Right lobe of liver (tissue), 6 donors: ENCODE measurements at regions not wholly inside any gene's neighbourhood (a gene's known extent, or its start where the extent isn't known, plus 50 kb on each side); places are given as distances from the start of the nearest gene placed in this dataset.

Experiments
- ATAC-seq, 4 donors: fragments of 200-7000 bp; cut with Tn5 transposase; one replicate each; pipeline ENCODE4 v1.9.1; 2020; ENCODE audit warnings: mild to moderate bottlenecking in 4 of 4, moderate library complexity in 4 of 4
- DNase-seq, 3 donors: peaks; one replicate each; pipeline ENCODE4 v3.0.0-alpha.2; 2020
- H3K27ac ChIP-seq, 3 donors: fragments of 200-600 bp; one replicate each; pipeline ENCODE4 v1.8.0; 2022
- H3K27me3 ChIP-seq, 2 donors: fragments of 200-600 bp; one replicate each; pipeline ENCODE4 v1.8.0; 2022
- H3K36me3 ChIP-seq, 4 donors: fragments of 200-600 bp; sonication (generic) in 1 of 4; one replicate each; pipeline versions ENCODE4 v1.5.1 to v1.8.0; 2017 to 2022; ENCODE audit warnings: control low read depth in 1 of 4
- H3K4me1 ChIP-seq, 4 donors: fragments of 200-600 bp; sonication (generic) in 1 of 4; one replicate each; pipeline versions ENCODE4 v1.5.1 to v1.8.0; 2017 to 2022; ENCODE audit warnings: control low read depth in 1 of 4
- H3K4me3 ChIP-seq, 3 donors: fragments of 200-600 bp; one replicate each; pipeline ENCODE4 v1.8.0; 2022
- H3K9me3 ChIP-seq, 4 donors: fragments of 200-600 bp; sonication (generic) in 1 of 4; one replicate each; pipeline versions ENCODE4 v1.5.1 to v1.8.0; 2017 to 2022; ENCODE audit warnings: control low read depth in 1 of 4
- CTCF ChIP-seq, 4 donors: fragments of 200-600 bp in 3 of 4; fragments of 450-650 bp in 1 of 4; IDR thresholded peaks; one replicate each; pipeline versions ENCODE4 v1.5.1 to v1.8.0; 2016 to 2022; ENCODE audit warnings: antibody characterized with exemption in 4 of 4, mild to moderate bottlenecking in 2 of 4
- POLR2A ChIP-seq: fragments of 450-650 bp; IDR thresholded peaks from one replicate; pipeline ENCODE4 v1.6.1; 2017; ENCODE audit warnings: antibody characterized with exemption, mild to moderate bottlenecking
- WGBS: methylation state at CpG from one replicate; pipeline ENCODE4 v1.1.6; 2018; ENCODE audit warnings: low coverage, low lambda C conversion rate; ENCODE audit not compliant: insufficient coverage; ENCODE audit errors: missing lambda C conversion rate; 5-methylcytosine and 5-hydroxymethylcytosine counted together
- intact Hi-C, 2 donors: fragments of 100-400 bp; cut with DNase I; formaldehyde crosslinking; loops; one replicate each; pipeline versions ENCODE4 v1.11.2 to v1.14.1; 2022
- donor health status: DM: no; HTN: yes; CAD: no.
- donor health status: DM: no; HTN: no; CAD: no.
- donor health status: DM: no; HTN: no; CAD: no.
- donor health status: DM: no; HTN: yes; CAD: no.
- donor health status: DM: no; HTN: yes; CAD: no.

DNA sequence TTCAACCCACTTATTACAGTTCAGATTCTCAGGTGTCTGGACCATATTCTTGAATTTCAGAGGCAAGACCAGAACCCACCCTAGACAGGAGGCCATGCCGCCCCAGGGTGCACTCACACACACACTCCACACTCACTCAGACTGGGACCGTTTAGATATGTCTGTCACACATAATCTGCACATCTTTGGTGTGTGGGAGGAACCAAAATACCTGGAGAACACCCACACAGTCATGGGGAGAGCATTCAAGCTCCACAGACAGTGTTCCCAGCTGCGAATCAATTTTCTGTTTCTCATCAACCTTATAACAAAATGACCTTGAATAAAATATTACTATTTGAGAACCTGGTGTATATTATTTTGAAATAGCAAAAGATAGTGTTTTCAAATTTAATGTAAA is 2353.0 kb downstream of the PCDH9 start:
- no peak for DNase-seq
- no peak overlapping the region for H3K27ac ChIP-seq
- no peak for ATAC-seq
- intact Hi-C loops: no loop called here
- no peaks in the 10 kb centered on the region for H3K27me3 ChIP-seq
- H3K4me3 ChIP-seq: no peak overlapping the region
- no peaks in the 10 kb centered on the region for H3K9me3 ChIP-seq
- no peaks in the 10 kb centered on the region for H3K36me3 ChIP-seq
- no peaks in the 10 kb centered on the region for H3K4me1 ChIP-seq
- WGBS: 55% methylated on average over 3 of the region's 3 CpGs
- TF ChIP-seq CTCF (IDR thresholded peaks at IDR 0.05) (no peak), POLR2A (no peak)

- ATAC-seq: no peak
- Histone ChIP-seq H3K9me3 (no peaks in the 10 kb centered on the region), H3K4me3 (no peak overlapping the region), H3K27me3 (no peaks in the 10 kb centered on the region), H3K36me3 (no peaks in the 10 kb centered on the region), H3K4me1 (no peaks in the 10 kb centered on the region), H3K27ac (no peak overlapping the region)
- WGBS: 74% methylated on average over 2 of the region's 5 CpGs
- intact Hi-C loops: no loop called here
- TF ChIP-seq POLR2A: no peak
- no peak for TF ChIP-seq CTCF (IDR thresholded peaks at IDR 0.05)
- no peak for DNase-seq
Observed at GRCh38 chr13:64871742-64872141, 2358.4 kb downstream of the PCDH9 start.

GRCh38 chr13:64869539-64869938 is 2360.6 kb downstream of the PCDH9 start:
- intact Hi-C loops: no loop called here
- ATAC-seq: no peak
- no peak for DNase-seq
- TF ChIP-seq POLR2A (no peak), CTCF (IDR thresholded peaks at IDR 0.05) (no peak)
- no peak overlapping the region for H3K4me3 ChIP-seq
- H3K4me1 ChIP-seq: no peaks in the 10 kb centered on the region
- no peaks in the 10 kb centered on the region for H3K36me3 ChIP-seq
- H3K27ac ChIP-seq: no peak overlapping the region
- 41% methylated on average over 3 of the region's 3 CpGs for WGBS
- H3K9me3 ChIP-seq: no peaks in the 10 kb centered on the region
- H3K27me3 ChIP-seq: no peaks in the 10 kb centered on the region

GRCh38 chr13:64867856-64868255 is 2362.3 kb downstream of the PCDH9 start:
- H3K9me3 ChIP-seq: no peaks in the 10 kb centered on the region
- H3K4me1 ChIP-seq: no peaks in the 10 kb centered on the region
- TF ChIP-seq CTCF (IDR thresholded peaks at IDR 0.05) (no peak), POLR2A (no peak)
- 51% methylated on average over 2 of the region's 2 CpGs for WGBS
- H3K27ac ChIP-seq: no peak overlapping the region
- ATAC-seq (no peak), DNase-seq (no peak)
- no peak overlapping the region for H3K4me3 ChIP-seq
- H3K36me3 ChIP-seq: no peaks in the 10 kb centered on the region
- no peaks in the 10 kb centered on the region for H3K27me3 ChIP-seq
- intact Hi-C loops: no loop called here

DNA sequence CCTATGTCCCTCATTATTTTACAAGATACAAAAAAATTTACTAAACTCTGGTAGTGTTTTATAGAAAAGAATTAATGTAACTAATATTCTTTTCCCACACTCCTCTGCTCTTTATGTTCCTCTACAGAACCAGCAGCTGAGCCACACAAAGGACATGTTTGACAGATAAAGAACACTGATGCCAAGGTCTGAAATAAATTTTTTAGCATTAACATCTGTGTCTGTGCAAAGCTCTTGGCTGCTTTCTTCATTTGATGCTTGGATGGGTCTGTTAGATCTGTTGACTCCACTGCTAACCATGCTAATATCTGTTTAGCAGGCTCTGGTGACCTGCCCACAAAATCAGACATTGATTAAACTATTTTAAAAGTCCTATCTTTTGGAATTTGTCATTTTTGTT is 2363.8 kb downstream of the PCDH9 start:
- H3K9me3 ChIP-seq: no peaks in the 10 kb centered on the region
- H3K4me1 ChIP-seq: no peaks in the 10 kb centered on the region
- ATAC-seq (no peak), DNase-seq (no peak)
- H3K27ac ChIP-seq: no peak overlapping the region
- H3K36me3 ChIP-seq: no peaks in the 10 kb centered on the region
- H3K4me3 ChIP-seq: no peak overlapping the region
- H3K27me3 ChIP-seq: no peaks in the 10 kb centered on the region
- intact Hi-C loops: no loop called here
- TF ChIP-seq POLR2A: no peak
- no peak for TF ChIP-seq CTCF (IDR thresholded peaks at IDR 0.05)
